ENCODE measurements at regions not wholly inside any gene's neighbourhood (a gene's known extent, or its start where the extent isn't known, plus 50 kb on each side); places are given as distances from the start of the nearest gene placed in this dataset.

GRCh38 chr2:51620796-51621195 lies 588.9 kb upstream of the NRXN1 start:
- H2AFZ ChIP-seq (ENCODE audit: low read length), result no peak overlapping the region
- H3K4me2 ChIP-seq (ENCODE audit: low read depth, low read length), result no peak overlapping the region
- H3K27ac ChIP-seq (ENCODE audit: low read length), result no peak overlapping the region
- no peaks in the 10 kb centered on the region for H3F3A ChIP-seq (ENCODE audit: insufficient read depth, low read length)
- no peaks in the 10 kb centered on the region for H3K79me2 ChIP-seq (ENCODE audit: low read length)
- H3K4me3 ChIP-seq (ENCODE audit: low read length), result no peak overlapping the region
- no peaks in the 10 kb centered on the region for H3K9me2 ChIP-seq (replicated peaks; ENCODE audit: insufficient read depth, low read length)
- no peak overlapping the region for H3K9ac ChIP-seq (ENCODE audit: low read length)
- no peaks in the 10 kb centered on the region for H4K20me1 ChIP-seq (ENCODE audit: insufficient read depth, low read length)
- H3K9me3 ChIP-seq (replicated peaks; ENCODE audit: insufficient read depth, low read length), result no peaks in the 10 kb centered on the region
- no peaks in the 10 kb centered on the region for H3K27me3 ChIP-seq (replicated peaks; ENCODE audit: insufficient read depth, low read length)
- no peak for DNase-seq
- TF ChIP-seq CTCF (IDR thresholded peaks at IDR 0.05; ENCODE audit: low read length), result no peak
- TF ChIP-seq EZH2phosphoT487 (IDR thresholded peaks at IDR 0.05; ENCODE audit: low read length), result no peak
- H3K36me3 ChIP-seq (replicated peaks; ENCODE audit: insufficient read depth, low read length), result no peaks in the 10 kb centered on the region
- H3K4me1 ChIP-seq (ENCODE audit: low read length), result no peaks in the 10 kb centered on the region

GRCh38 chr2:51619961-51620360 lies 588.0 kb upstream of the NRXN1 start:
- DNase-seq, result no peak
- H3K9me2 ChIP-seq (replicated peaks; ENCODE audit: insufficient read depth, low read length), result no peaks in the 10 kb centered on the region
- H3K4me2 ChIP-seq (ENCODE audit: low read depth, low read length), result no peak overlapping the region
- no peaks in the 10 kb centered on the region for H3K27me3 ChIP-seq (replicated peaks; ENCODE audit: insufficient read depth, low read length)
- H3K27ac ChIP-seq (ENCODE audit: low read length), result no peak overlapping the region
- H3K36me3 ChIP-seq (replicated peaks; ENCODE audit: insufficient read depth, low read length), result no peaks in the 10 kb centered on the region
- no peaks in the 10 kb centered on the region for H3F3A ChIP-seq (ENCODE audit: insufficient read depth, low read length)
- H3K9me3 ChIP-seq (replicated peaks; ENCODE audit: insufficient read depth, low read length), result no peaks in the 10 kb centered on the region
- no peak overlapping the region for H3K4me3 ChIP-seq (ENCODE audit: low read length)
- no peaks in the 10 kb centered on the region for H3K4me1 ChIP-seq (ENCODE audit: low read length)
- TF ChIP-seq EZH2phosphoT487 (IDR thresholded peaks at IDR 0.05; ENCODE audit: low read length), result no peak
- TF ChIP-seq EZH2 (optimal IDR thresholded peaks at IDR 0.05; ENCODE audit: low read depth, low read length), result no peak
- no peak for TF ChIP-seq CTCF (IDR thresholded peaks at IDR 0.05; ENCODE audit: low read length)
- no peak overlapping the region for H2AFZ ChIP-seq (ENCODE audit: low read length)
- no peaks in the 10 kb centered on the region for H4K20me1 ChIP-seq (ENCODE audit: insufficient read depth, low read length)
- no peak overlapping the region for H3K9ac ChIP-seq (ENCODE audit: low read length)
- no peaks in the 10 kb centered on the region for H3K79me2 ChIP-seq (ENCODE audit: low read length)

GRCh38 chr2:51612387-51612786 lies 580.5 kb upstream of the NRXN1 start:
- Histone ChIP-seq H3K36me3 (replicated peaks; ENCODE audit: insufficient read depth, low read length) (no peaks in the 10 kb centered on the region), H3K9me3 (replicated peaks; ENCODE audit: insufficient read depth, low read length) (no peaks in the 10 kb centered on the region), H3F3A (ENCODE audit: insufficient read depth, low read length) (no peaks in the 10 kb centered on the region), H3K4me2 (ENCODE audit: low read depth, low read length) (no peak overlapping the region), H3K9me2 (replicated peaks; ENCODE audit: insufficient read depth, low read length) (no peaks in the 10 kb centered on the region), H3K4me1 (ENCODE audit: low read length) (no peaks in the 10 kb centered on the region), H3K9ac (ENCODE audit: low read length) (no peak overlapping the region), H3K27me3 (replicated peaks; ENCODE audit: insufficient read depth, low read length) (no peaks in the 10 kb centered on the region), H3K27ac (ENCODE audit: low read length) (no peak overlapping the region), H2AFZ (ENCODE audit: low read length) (no peak overlapping the region), H3K79me2 (ENCODE audit: low read length) (no peaks in the 10 kb centered on the region), H4K20me1 (ENCODE audit: insufficient read depth, low read length) (no peaks in the 10 kb centered on the region), H3K4me3 (ENCODE audit: low read length) (no peak overlapping the region)
- DNase-seq, result no peak
- TF ChIP-seq EZH2phosphoT487 (IDR thresholded peaks at IDR 0.05; ENCODE audit: low read length) (no peak), EZH2 (optimal IDR thresholded peaks at IDR 0.05; ENCODE audit: low read depth, low read length) (no peak), CTCF (IDR thresholded peaks at IDR 0.05; ENCODE audit: low read length) (no peak)
